Progenitor cell of endocrine pancreas (in vitro differentiated cells): ENCODE measurements at regions not wholly inside any gene's neighbourhood (a gene's known extent, or its start where the extent isn't known, plus 50 kb on each side); places are given as distances from the start of the nearest gene placed in this dataset.

Experiments
- DNase-seq: peaks from one replicate; pipeline ENCODE4 v3.0.0; 2021; ENCODE audit warnings: low spot score; ENCODE audit not compliant: unreplicated experiment
- H3K27ac Mint-ChIP-seq: 2 replicates; pipeline ENCODE4 v1.8.0; 2021; ENCODE audit warnings: mild to moderate bottlenecking, moderate library complexity, mixed read lengths
- H3K27me3 Mint-ChIP-seq: 2 replicates; pipeline ENCODE4 v1.8.0; 2021; ENCODE audit warnings: mixed read lengths
- H3K36me3 Mint-ChIP-seq: 2 replicates; pipeline ENCODE4 v1.8.0; 2022; ENCODE audit warnings: mixed read lengths; ENCODE audit not compliant: insufficient read depth
- H3K4me1 Mint-ChIP-seq: 2 replicates; pipeline ENCODE4 v1.8.0; 2021; ENCODE audit warnings: low read depth, mixed read lengths
- H3K4me3 Mint-ChIP-seq: 2 replicates; pipeline ENCODE4 v1.8.0; 2021; ENCODE audit warnings: low read depth, mild to moderate bottlenecking, moderate library complexity, mixed read lengths
- H3K9me3 Mint-ChIP-seq: 2 replicates; pipeline ENCODE4 v1.8.0; 2021; ENCODE audit warnings: low read depth, mixed read lengths
- CTCF ChIP-seq: fragments of 200-600 bp; sonication (generic); IDR thresholded peaks from one replicate; pipeline ENCODE4 v1.5.0; 2021; ENCODE audit warnings: antibody characterized with exemption, mild to moderate bottlenecking; ENCODE audit not compliant: unreplicated experiment

- TF ChIP-seq CTCF, result no peak
- DNase-seq, result no peak
- Mint-ChIP-seq H3K4me3 (no peak overlapping the region), H3K4me1 (no peaks in the 10 kb centered on the region), H3K27me3 (no peaks in the 10 kb centered on the region), H3K36me3 (no peaks in the 10 kb centered on the region), H3K9me3 (no peaks in the 10 kb centered on the region), H3K27ac (no peak overlapping the region)
Observed at GRCh38 chr6:97701801-97702200, 418.8 kb upstream of the MMS22L start.

- TF ChIP-seq CTCF, result no peak
- no peak overlapping the region for H3K27ac Mint-ChIP-seq
- H3K4me3 Mint-ChIP-seq, result no peak overlapping the region
- no peaks in the 10 kb centered on the region for H3K36me3 Mint-ChIP-seq
- no peaks in the 10 kb centered on the region for H3K4me1 Mint-ChIP-seq
- no peaks in the 10 kb centered on the region for H3K9me3 Mint-ChIP-seq
- DNase-seq, result no peak
- H3K27me3 Mint-ChIP-seq, result no peaks in the 10 kb centered on the region
Observed at GRCh38 chr6:97702248-97702647, 419.2 kb upstream of the MMS22L start.

- Mint-ChIP-seq H3K27me3 (no peaks in the 10 kb centered on the region), H3K9me3 (no peaks in the 10 kb centered on the region)
- no peak for TF ChIP-seq CTCF
Observed at GRCh38 chr6:97703661-97704060, 420.6 kb upstream of the MMS22L start.

GRCh38 chr6:97705568-97705967 lies 422.6 kb upstream of the MMS22L start:
- H3K36me3 Mint-ChIP-seq, result no peaks in the 10 kb centered on the region
- TF ChIP-seq CTCF, result peak; percentile 58
- H3K9me3 Mint-ChIP-seq, result no peaks in the 10 kb centered on the region
- H3K27me3 Mint-ChIP-seq, result no peaks in the 10 kb centered on the region
- H3K4me1 Mint-ChIP-seq, result no peaks in the 10 kb centered on the region
- no peak overlapping the region for H3K27ac Mint-ChIP-seq
- H3K4me3 Mint-ChIP-seq, result no peak overlapping the region
- no peak for DNase-seq

More at GRCh38 chr6:97703661-97704060, 420.6 kb upstream of the MMS22L start:
- Mint-ChIP-seq H3K27ac (no peak overlapping the region), H3K4me1 (no peaks in the 10 kb centered on the region), H3K36me3 (no peaks in the 10 kb centered on the region), H3K4me3 (no peak overlapping the region)
- DNase-seq, result no peak

GRCh38 chr6:97712751-97713150 lies 429.7 kb upstream of the MMS22L start:
- no peak overlapping the region for H3K4me3 Mint-ChIP-seq
- peaks cover 3% of the 10 kb centered on the region for H3K9me3 Mint-ChIP-seq
- H3K36me3 Mint-ChIP-seq, result no peaks in the 10 kb centered on the region
- DNase-seq, result no peak
- H3K27me3 Mint-ChIP-seq, result no peaks in the 10 kb centered on the region
- no peaks in the 10 kb centered on the region for H3K4me1 Mint-ChIP-seq
- TF ChIP-seq CTCF, result no peak
- no peak overlapping the region for H3K27ac Mint-ChIP-seq
